ENCODE measurements at regions not wholly inside any gene's neighbourhood (a gene's known extent, or its start where the extent isn't known, plus 50 kb on each side); places are given as distances from the start of the nearest gene placed in this dataset.

DNA sequence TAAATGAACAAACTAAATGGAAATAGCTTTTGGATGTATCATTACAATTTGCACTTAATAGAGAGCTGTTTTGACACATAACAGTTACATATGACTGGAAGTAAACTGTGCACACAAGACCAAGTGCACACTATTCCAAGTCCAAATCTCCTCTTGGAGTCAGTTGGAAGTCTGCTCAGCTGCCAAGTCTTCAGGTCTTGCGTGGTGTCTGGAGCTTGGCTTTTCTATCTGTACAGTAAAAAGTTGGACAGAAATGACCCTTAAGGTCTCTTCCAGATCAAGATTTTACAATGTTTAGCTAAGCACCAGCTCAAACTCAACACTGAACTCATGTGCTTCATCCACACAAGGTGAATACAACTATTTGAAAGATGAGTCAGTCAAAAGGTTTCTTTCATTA, 456.9 kb downstream of the RASEF start:
- Histone ChIP-seq H2AFZ (ENCODE audit: low read length) (no peak overlapping the region), H3K18ac (ENCODE audit: low read length) (no peak overlapping the region), H4K8ac (ENCODE audit: low read depth, low read length) (no peak overlapping the region), H2BK5ac (ENCODE audit: low read length) (no peak overlapping the region), H3K36me3 (replicated peaks in 1 of 2; ENCODE audit: control insufficient read depth in 2 of 2, insufficient read depth in 2 of 2, low read length in 2 of 2) (no peaks in the 10 kb centered on the region), H3K4ac (ENCODE audit: low read length) (no peak overlapping the region), H3K4me1 (ENCODE audit: control insufficient read depth in 2 of 2, insufficient read depth in 1 of 2, low read depth in 1 of 2, low read length in 2 of 2) (peaks cover 0 to 3% of the 10 kb centered on the region in 2 donors), H3K9ac (ENCODE audit: low read depth, low read length, poor library complexity) (no peak overlapping the region), H3K27me3 (ENCODE audit: control insufficient read depth in 3 of 3, insufficient read depth in 3 of 3, low read depth in 1 of 3, low read length in 3 of 3) (no peaks in the 10 kb centered on the region), H2AK5ac (ENCODE audit: low read depth, low read length) (no peak overlapping the region), H3K9me3 (replicated peaks in 1 of 2; ENCODE audit: control insufficient read depth in 2 of 2, insufficient read depth in 1 of 2, low read depth in 1 of 2, low read length in 2 of 2) (no peaks in the 10 kb centered on the region), H4K91ac (ENCODE audit: low read depth, low read length, poor library complexity) (no peak overlapping the region), H3K4me3 (ENCODE audit: low read length in 2 of 2) (no peak overlapping the region), H3K4me2 (ENCODE audit: insufficient read depth, low read length, poor library complexity, severe bottlenecking) (no peak overlapping the region), H3K23ac (ENCODE audit: low read depth, low read length, poor library complexity) (no peak overlapping the region), H2BK12ac (ENCODE audit: low read length) (no peak overlapping the region), H2BK120ac (ENCODE audit: low read depth, low read length) (no peak overlapping the region), H3K14ac (ENCODE audit: low read length) (no peak overlapping the region), H3K27ac (replicated peaks; ENCODE audit: low read length) (no peak overlapping the region), H3K79me1 (ENCODE audit: low read depth, low read length) (no peaks in the 10 kb centered on the region), H2BK15ac (ENCODE audit: low read length) (no peak overlapping the region)
- no peak for DNase-seq (ENCODE audit: low spot score)
- no CpG with 5 or more reads among the region's 1 CpG for WGBS, 2 donors (ENCODE audit: extremely low coverage in 2 of 2, insufficient read length in 2 of 2, insufficient replicate concordance in 1 of 2)

DNA sequence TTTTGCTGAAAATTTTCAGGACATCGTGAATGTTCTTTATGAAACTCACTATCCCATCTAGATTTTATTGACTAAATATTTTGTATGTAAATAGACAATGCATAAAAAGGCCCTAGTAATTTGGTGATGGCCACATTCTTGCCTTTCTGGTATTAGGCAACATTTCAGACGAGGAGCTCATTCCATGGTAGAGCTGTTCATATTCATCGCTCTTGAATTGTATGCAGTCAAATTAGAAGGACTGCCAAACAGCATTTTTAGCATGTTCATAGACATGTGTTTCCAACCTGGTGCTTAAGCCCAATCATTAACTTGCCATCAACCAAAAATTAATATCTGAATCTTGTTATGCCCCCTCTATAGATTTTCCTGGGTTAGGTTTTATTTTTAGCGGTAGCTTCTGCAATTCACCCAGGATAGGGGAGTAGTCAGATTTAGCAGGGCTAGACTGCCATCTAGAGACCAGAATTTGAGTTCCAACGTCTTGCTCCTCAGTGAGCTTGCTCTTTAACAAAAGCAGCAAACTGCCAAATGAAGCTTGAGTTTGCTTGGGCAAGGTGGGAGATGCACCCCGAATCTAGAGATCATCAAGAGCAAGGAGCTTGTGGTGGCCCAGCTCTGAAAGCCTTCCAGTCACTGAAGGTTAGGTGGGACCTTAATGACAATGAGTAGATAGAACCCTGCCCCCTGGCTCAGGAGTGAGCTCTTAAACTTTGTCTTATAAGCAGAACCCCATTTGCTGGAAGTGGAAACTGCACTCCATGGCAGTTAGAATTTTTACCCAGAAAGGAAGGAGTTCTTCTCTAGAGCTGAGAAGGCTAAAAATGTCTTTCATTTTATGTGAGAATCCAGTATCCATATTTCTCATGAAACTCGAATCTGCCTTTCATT, 456.2 kb downstream of the RASEF start:
- no peak overlapping the region for H2AK5ac ChIP-seq (ENCODE audit: low read depth, low read length)
- H3K27me3 ChIP-seq (ENCODE audit: control insufficient read depth in 3 of 3, insufficient read depth in 3 of 3, low read depth in 1 of 3, low read length in 3 of 3): no peaks in the 10 kb centered on the region
- no peak overlapping the region for H3K27ac ChIP-seq (replicated peaks; ENCODE audit: low read length)
- no peak overlapping the region for H3K9ac ChIP-seq (ENCODE audit: low read depth, low read length, poor library complexity)
- H3K14ac ChIP-seq (ENCODE audit: low read length): no peak overlapping the region
- no CpG with 5 or more reads among the region's 7 CpGs for WGBS, 2 donors (ENCODE audit: extremely low coverage in 2 of 2, insufficient read length in 2 of 2, insufficient replicate concordance in 1 of 2)
- H2BK5ac ChIP-seq (ENCODE audit: low read length): no peak overlapping the region
- H3K4me2 ChIP-seq (ENCODE audit: insufficient read depth, low read length, poor library complexity, severe bottlenecking): no peak overlapping the region
- H2AFZ ChIP-seq (ENCODE audit: low read length): no peak overlapping the region
- no peak overlapping the region for H3K23ac ChIP-seq (ENCODE audit: low read depth, low read length, poor library complexity)
- H3K18ac ChIP-seq (ENCODE audit: low read length): no peak overlapping the region
- peaks cover 0 to 3% of the 10 kb centered on the region in 2 donors for H3K4me1 ChIP-seq (ENCODE audit: control insufficient read depth in 2 of 2, insufficient read depth in 1 of 2, low read depth in 1 of 2, low read length in 2 of 2)
- H3K4me3 ChIP-seq (ENCODE audit: low read length in 2 of 2): no peak overlapping the region
- H2BK12ac ChIP-seq (ENCODE audit: low read length): no peak overlapping the region
- no peaks in the 10 kb centered on the region for H3K9me3 ChIP-seq (replicated peaks in 1 of 2; ENCODE audit: control insufficient read depth in 2 of 2, insufficient read depth in 1 of 2, low read depth in 1 of 2, low read length in 2 of 2)
- no peak overlapping the region for H4K91ac ChIP-seq (ENCODE audit: low read depth, low read length, poor library complexity)
- no peak overlapping the region for H2BK15ac ChIP-seq (ENCODE audit: low read length)
- H3K36me3 ChIP-seq (replicated peaks in 1 of 2; ENCODE audit: control insufficient read depth in 2 of 2, insufficient read depth in 2 of 2, low read length in 2 of 2): no peaks in the 10 kb centered on the region
- H3K4ac ChIP-seq (ENCODE audit: low read length): no peak overlapping the region
- no peak overlapping the region for H2BK120ac ChIP-seq (ENCODE audit: low read depth, low read length)
- H3K79me1 ChIP-seq (ENCODE audit: low read depth, low read length): no peaks in the 10 kb centered on the region
- H4K8ac ChIP-seq (ENCODE audit: low read depth, low read length): no peak overlapping the region
- peak; percentile 55 for DNase-seq (ENCODE audit: low spot score)

DNA sequence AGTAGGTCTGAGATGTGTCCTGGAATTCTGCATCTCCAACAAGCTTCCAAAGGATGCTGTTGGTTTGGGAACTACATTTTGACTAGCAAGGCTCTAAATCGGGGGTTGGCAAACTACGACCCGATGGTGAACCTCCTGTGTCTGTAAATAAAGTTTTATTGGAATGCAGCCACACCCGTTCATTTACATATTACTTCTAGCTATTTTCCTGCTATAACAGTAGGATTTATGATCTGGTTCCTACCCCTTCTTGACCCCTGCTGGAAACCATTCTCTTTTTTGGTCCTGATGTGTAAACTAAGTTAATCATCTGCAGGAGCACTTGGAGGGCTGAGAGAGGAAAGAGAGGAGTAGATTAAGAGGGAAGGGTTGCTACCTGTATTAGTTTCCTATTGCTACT, 454.5 kb downstream of the RASEF start:
- no peak overlapping the region for H3K4me3 ChIP-seq (ENCODE audit: low read length in 2 of 2)
- H3K79me1 ChIP-seq (ENCODE audit: low read depth, low read length): no peaks in the 10 kb centered on the region
- H3K4me2 ChIP-seq (ENCODE audit: insufficient read depth, low read length, poor library complexity, severe bottlenecking): no peak overlapping the region
- no peak overlapping the region for H3K18ac ChIP-seq (ENCODE audit: low read length)
- peaks cover 0 to 3% of the 10 kb centered on the region in 2 donors for H3K4me1 ChIP-seq (ENCODE audit: control insufficient read depth in 2 of 2, insufficient read depth in 1 of 2, low read depth in 1 of 2, low read length in 2 of 2)
- H2BK120ac ChIP-seq (ENCODE audit: low read depth, low read length): no peak overlapping the region
- no peak overlapping the region for H3K9ac ChIP-seq (ENCODE audit: low read depth, low read length, poor library complexity)
- H2AK5ac ChIP-seq (ENCODE audit: low read depth, low read length): no peak overlapping the region
- no peak overlapping the region for H2BK5ac ChIP-seq (ENCODE audit: low read length)
- DNase-seq (ENCODE audit: low spot score): no peak
- H3K23ac ChIP-seq (ENCODE audit: low read depth, low read length, poor library complexity): no peak overlapping the region
- no peak overlapping the region for H2BK12ac ChIP-seq (ENCODE audit: low read length)
- H4K91ac ChIP-seq (ENCODE audit: low read depth, low read length, poor library complexity): no peak overlapping the region
- no peaks in the 10 kb centered on the region for H3K27me3 ChIP-seq (ENCODE audit: control insufficient read depth in 3 of 3, insufficient read depth in 3 of 3, low read depth in 1 of 3, low read length in 3 of 3)
- WGBS, 2 donors (ENCODE audit: extremely low coverage in 2 of 2, insufficient read length in 2 of 2, insufficient replicate concordance in 1 of 2): no CpG with 5 or more reads among the region's 4 CpGs
- no peaks in the 10 kb centered on the region for H3K9me3 ChIP-seq (replicated peaks in 1 of 2; ENCODE audit: control insufficient read depth in 2 of 2, insufficient read depth in 1 of 2, low read depth in 1 of 2, low read length in 2 of 2)
- H3K36me3 ChIP-seq (replicated peaks in 1 of 2; ENCODE audit: control insufficient read depth in 2 of 2, insufficient read depth in 2 of 2, low read length in 2 of 2): no peaks in the 10 kb centered on the region
- H3K4ac ChIP-seq (ENCODE audit: low read length): no peak overlapping the region
- H2AFZ ChIP-seq (ENCODE audit: low read length): no peak overlapping the region
- no peak overlapping the region for H3K27ac ChIP-seq (replicated peaks; ENCODE audit: low read length)
- H4K8ac ChIP-seq (ENCODE audit: low read depth, low read length): no peak overlapping the region
- no peak overlapping the region for H2BK15ac ChIP-seq (ENCODE audit: low read length)
- no peak overlapping the region for H3K14ac ChIP-seq (ENCODE audit: low read length)

DNA sequence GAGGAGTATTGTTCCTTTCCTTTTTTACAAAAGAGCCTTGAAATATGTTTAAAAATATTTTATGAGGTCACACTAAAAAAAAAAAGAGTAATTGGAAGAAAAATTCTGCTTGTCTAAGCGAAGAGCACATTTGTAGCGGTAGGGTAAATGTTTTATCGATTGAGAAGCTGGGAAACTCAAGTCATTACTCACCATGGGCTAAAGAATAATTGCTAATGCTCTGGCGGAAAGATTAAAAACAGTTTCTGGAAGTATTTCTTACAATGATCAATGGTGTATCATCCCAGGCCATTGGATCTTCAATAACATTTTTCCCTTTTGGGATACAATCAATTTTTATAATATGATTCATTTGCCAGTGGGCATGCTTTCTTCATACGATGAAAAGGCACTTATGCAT, 450.0 kb downstream of the RASEF start:
- no peak for DNase-seq (ENCODE audit: low spot score)
- Histone ChIP-seq H3K36me3 (replicated peaks in 1 of 2; ENCODE audit: control insufficient read depth in 2 of 2, insufficient read depth in 2 of 2, low read length in 2 of 2) (no peaks in the 10 kb centered on the region), H3K27ac (replicated peaks; ENCODE audit: low read length) (no peak overlapping the region), H3K4me1 (ENCODE audit: control insufficient read depth in 2 of 2, insufficient read depth in 1 of 2, low read depth in 1 of 2, low read length in 2 of 2) (peaks cover 0 to 3% of the 10 kb centered on the region in 2 donors), H2AK5ac (ENCODE audit: low read depth, low read length) (no peak overlapping the region), H3K9me3 (replicated peaks in 1 of 2; ENCODE audit: control insufficient read depth in 2 of 2, insufficient read depth in 1 of 2, low read depth in 1 of 2, low read length in 2 of 2) (no peaks in the 10 kb centered on the region), H3K4me3 (ENCODE audit: low read length in 2 of 2) (no peak overlapping the region), H3K18ac (ENCODE audit: low read length) (no peak overlapping the region), H3K23ac (ENCODE audit: low read depth, low read length, poor library complexity) (no peak overlapping the region), H2BK120ac (ENCODE audit: low read depth, low read length) (no peak overlapping the region), H3K4me2 (ENCODE audit: insufficient read depth, low read length, poor library complexity, severe bottlenecking) (no peak overlapping the region), H3K9ac (ENCODE audit: low read depth, low read length, poor library complexity) (no peak overlapping the region), H3K14ac (ENCODE audit: low read length) (no peak overlapping the region), H4K8ac (ENCODE audit: low read depth, low read length) (no peak overlapping the region), H2BK12ac (ENCODE audit: low read length) (no peak overlapping the region), H3K79me1 (ENCODE audit: low read depth, low read length) (no peaks in the 10 kb centered on the region), H2AFZ (ENCODE audit: low read length) (no peak overlapping the region), H3K4ac (ENCODE audit: low read length) (no peak overlapping the region), H4K91ac (ENCODE audit: low read depth, low read length, poor library complexity) (no peak overlapping the region), H3K27me3 (ENCODE audit: control insufficient read depth in 3 of 3, insufficient read depth in 3 of 3, low read depth in 1 of 3, low read length in 3 of 3) (no peaks in the 10 kb centered on the region), H2BK5ac (ENCODE audit: low read length) (no peak overlapping the region), H2BK15ac (ENCODE audit: low read length) (no peak overlapping the region)
- no CpG with 5 or more reads among the region's 5 CpGs for WGBS, 2 donors (ENCODE audit: extremely low coverage in 2 of 2, insufficient read length in 2 of 2, insufficient replicate concordance in 1 of 2)
